HCT116 (cell line): ENCODE measurements at regions not wholly inside any gene's neighbourhood (a gene's known extent, or its start where the extent isn't known, plus 50 kb on each side); places are given as distances from the start of the nearest gene placed in this dataset.

Source experiments
- ATAC-seq: fragments of 200-7000 bp; cut with Tn5 transposase; 2 replicates; pipeline ENCODE4 v1.9.1; 2020; ENCODE audit warnings: mild to moderate bottlenecking, moderate library complexity
- BruUV-seq: library from RNA; stranded (reverse); fragments of 400-500 nt; replicated peaks from 2 replicates; lab custom pipeline; 2021; lab: Mats Ljungman, UMichigan
- CTCF ChIA-PET: fragments of 300-600 bp; sonication (Branson Sonifier 250); formaldehyde crosslinking; loops from one replicate; lab custom pipeline; 2021; ENCODE audit warnings: antibody characterized with exemption; lab: Charles Lee
- POLR2A ChIA-PET: fragments of 300-600, 350-600 bp; sonication (Branson Sonifier 250); formaldehyde crosslinking; loops from one replicate; lab custom pipeline; 2021; ENCODE audit warnings: antibody characterized with exemption; lab: Charles Lee
- RAD21 ChIA-PET, 2 experiments: fragments of 300-600 bp; sonication (Branson Sonifier 250); formaldehyde crosslinking; loops; one replicate each; lab custom pipeline; 2023; ENCODE audit warnings: low total read pairs in 2 of 2; ENCODE audit not compliant: uncharacterized antibody in 2 of 2, unreplicated experiment in 2 of 2, low non-redundant PET in 1 of 2; lab: Charles Lee
- DNase-seq: peaks from one replicate; pipeline ENCODE4 v3.0.0-alpha.2; 2010; ENCODE audit warnings: low read depth, low spot score
- H2AFZ ChIP-seq: fragments of 200-600 bp; shearing (Covaris generic), sonication (generic); 2 replicates; pipeline ENCODE4 v1.6.1; 2017; ENCODE audit warnings: low read depth, mixed run types, mixed read lengths, antibody characterized with exemption, low read length; ENCODE audit not compliant: poor library complexity, severe bottlenecking
- H3K27ac ChIP-seq: 2 replicates; pipeline ENCODE4 v1.5.1; 2012; ENCODE audit warnings: low read depth, low read length
- H3K27me3 ChIP-seq: fragments of 200-600 bp; sonication (generic); 2 replicates; pipeline ENCODE4 v1.6.1; 2016; ENCODE audit warnings: mixed run types, low read length, mixed read lengths; ENCODE audit not compliant: insufficient read depth
- H3K36me3 ChIP-seq, 2 experiments: fragments of 200-500 bp in 1 of 2; fragments of 200-600 bp in 1 of 2; sonication (Bioruptor generic) in 1 of 2; sonication (generic) in 1 of 2; 2 replicates each; pipeline versions ENCODE4 v1.5.1 to v1.6.1; 2014 to 2016; ENCODE audit warnings: low read length in 2 of 2, inconsistent platforms in 1 of 2, mixed read lengths in 1 of 2, mixed run types in 1 of 2; ENCODE audit not compliant: insufficient read depth in 2 of 2, control insufficient read depth in 1 of 2
- H3K4me1 ChIP-seq, 2 experiments: fragments of 200-600 bp in 1 of 2; sonication (generic) in 1 of 2; 2 replicates each; pipeline versions ENCODE4 v1.5.1 to v1.6.1; 2012 to 2017; ENCODE audit warnings: low read length in 2 of 2, inconsistent platforms in 1 of 2, mild to moderate bottlenecking in 1 of 2, mixed read lengths in 1 of 2, mixed run types in 1 of 2, moderate library complexity in 1 of 2; ENCODE audit not compliant: insufficient read depth in 2 of 2, control insufficient read depth in 1 of 2
- H3K4me2 ChIP-seq: fragments of 200-600 bp; sonication (generic); 2 replicates; pipeline ENCODE4 v1.6.1; 2017; ENCODE audit warnings: mixed run types, low read length, mixed read lengths
- H3K4me3 ChIP-seq, 2 experiments: fragments of 200-600 bp in 1 of 2; sonication (generic) in 1 of 2; replicated peaks in 1 of 2; 2 replicates each; pipeline ENCODE4 v1.5.1; 2011 to 2016; ENCODE audit warnings: low read length in 2 of 2, control low read depth in 1 of 2, low read depth in 1 of 2, mild to moderate bottlenecking in 1 of 2, mixed read lengths in 1 of 2, mixed run types in 1 of 2
- H3K79me2 ChIP-seq: fragments of 200-600 bp; sonication (generic); 2 replicates; pipeline ENCODE4 v1.6.1; 2017; ENCODE audit warnings: mild to moderate bottlenecking, mixed run types, low read length, moderate library complexity, mixed read lengths; ENCODE audit not compliant: insufficient read depth
- H3K9ac ChIP-seq: fragments of 200-600 bp; sonication (generic); 2 replicates; pipeline ENCODE4 v1.6.1; 2016; ENCODE audit warnings: low read length, mixed read lengths
- H3K9me2 ChIP-seq: fragments of 200-600 bp; sonication (generic), shearing (Covaris generic); 2 replicates; pipeline ENCODE4 v1.6.1; 2017; ENCODE audit warnings: mixed run types, mild to moderate bottlenecking, moderate library complexity; ENCODE audit not compliant: insufficient read depth
- H3K9me3 ChIP-seq, 2 experiments: fragments of 200-500 bp in 1 of 2; fragments of 200-600 bp in 1 of 2; sonication (Bioruptor generic) in 1 of 2; sonication (generic) in 1 of 2; 2 replicates each; pipeline ENCODE4 v1.6.1; 2014 to 2017; ENCODE audit warnings: low read length in 2 of 2, mixed read lengths in 2 of 2, inconsistent platforms in 1 of 2, low read depth in 1 of 2, mild to moderate bottlenecking in 1 of 2, mixed run types in 1 of 2, moderate library complexity in 1 of 2; ENCODE audit not compliant: control insufficient read depth in 1 of 2, insufficient read depth in 1 of 2
- H4K20me1 ChIP-seq: fragments of 200-600 bp; sonication (generic), shearing (Covaris generic); 2 replicates; pipeline ENCODE4 v1.6.1; 2017; ENCODE audit warnings: mixed run types, mild to moderate bottlenecking, moderate library complexity; ENCODE audit not compliant: insufficient read depth
- ATF3 ChIP-seq: IDR thresholded peaks from 2 replicates; pipeline ENCODE4 v1.6.1; 2012
- CEBPB ChIP-seq: IDR thresholded peaks from 2 replicates; pipeline ENCODE4 v1.6.1; 2012; ENCODE audit warnings: low read depth
- EGR1 ChIP-seq: IDR thresholded peaks from 2 replicates; pipeline ENCODE4 v1.6.1; 2012; ENCODE audit warnings: low read depth
- ELF1 ChIP-seq: IDR thresholded peaks from 2 replicates; pipeline ENCODE4 v1.6.1; 2012; ENCODE audit warnings: low read depth, borderline replicate concordance
- EZH2 ChIP-seq: fragments of 200-600 bp; sonication (generic); IDR thresholded peaks from 2 replicates; pipeline ENCODE4 v1.6.1; 2017; ENCODE audit warnings: antibody characterized with exemption, mixed run types
- JUND ChIP-seq: IDR thresholded peaks from 2 replicates; pipeline ENCODE4 v1.6.1; 2012
- MAX ChIP-seq: IDR thresholded peaks from 2 replicates; pipeline ENCODE4 v1.6.1; 2012
- POLR2AphosphoS5 ChIP-seq: IDR thresholded peaks from 2 replicates; pipeline ENCODE4 v1.6.1; 2011; ENCODE audit warnings: mild to moderate bottlenecking, low read depth, low read length, moderate library complexity
- RAD21 ChIP-seq: IDR thresholded peaks from 2 replicates; pipeline ENCODE4 v1.6.1; 2012; ENCODE audit warnings: low read depth, mild to moderate bottlenecking
- SIN3A ChIP-seq: IDR thresholded peaks from 2 replicates; pipeline ENCODE4 v1.6.1; 2012; ENCODE audit warnings: low read depth
- SP1 ChIP-seq: IDR thresholded peaks from 2 replicates; pipeline ENCODE4 v1.6.1; 2012; ENCODE audit warnings: low read depth
- YY1 ChIP-seq: IDR thresholded peaks from 2 replicates; pipeline ENCODE4 v1.6.1; 2011; ENCODE audit warnings: low read length, low read depth, moderate library complexity, mild to moderate bottlenecking; ENCODE audit not compliant: insufficient replicate concordance; ENCODE audit errors: extremely low read depth
- intact Hi-C: fragments of 100-400 bp; cut with micrococcal nuclease; formaldehyde crosslinking; loops from 2 replicates; pipeline ENCODE4 v1.10.0; 2022
- TF ChIP-seq, protein P1 (sequence below): IDR thresholded peaks from 2 replicates; pipeline ENCODE4 v1.6.1; 2011; ENCODE audit warnings: mild to moderate bottlenecking, low read length, moderate library complexity; ENCODE audit not compliant: insufficient replicate concordance; ENCODE audit errors: extremely low read depth
- TF ChIP-seq, protein P2 (sequence below): IDR thresholded peaks from 2 replicates; pipeline ENCODE4 v1.6.1; 2012; ENCODE audit warnings: low read depth

- ATAC-seq, result no peak
- Histone ChIP-seq H4K20me1 (no peaks in the 10 kb centered on the region), H3K9me2 (no peaks in the 10 kb centered on the region), H3K4me2 (no peak overlapping the region), H3K27me3 (no peaks in the 10 kb centered on the region), H3K4me1 (no peaks in the 10 kb centered on the region), H3K4me3 (no peak overlapping the region), H3K36me3 (no peaks in the 10 kb centered on the region), H3K27ac (no peak overlapping the region), H3K9ac (no peak overlapping the region), H3K79me2 (no peaks in the 10 kb centered on the region), H3K9me3 (no peaks in the 10 kb centered on the region), H2AFZ (no peak overlapping the region)
- no peak for DNase-seq
- no TSS peak for BruUV-seq
- no peak for TF ChIP-seq EGR1
- TF ChIP-seq ATF3, result no peak
- no peak for TF ChIP-seq CEBPB
- no peak for TF ChIP-seq SIN3A
- TF ChIP-seq RAD21, result no peak
- TF ChIP-seq MAX, result no peak
- TF ChIP-seq, protein P1, sequence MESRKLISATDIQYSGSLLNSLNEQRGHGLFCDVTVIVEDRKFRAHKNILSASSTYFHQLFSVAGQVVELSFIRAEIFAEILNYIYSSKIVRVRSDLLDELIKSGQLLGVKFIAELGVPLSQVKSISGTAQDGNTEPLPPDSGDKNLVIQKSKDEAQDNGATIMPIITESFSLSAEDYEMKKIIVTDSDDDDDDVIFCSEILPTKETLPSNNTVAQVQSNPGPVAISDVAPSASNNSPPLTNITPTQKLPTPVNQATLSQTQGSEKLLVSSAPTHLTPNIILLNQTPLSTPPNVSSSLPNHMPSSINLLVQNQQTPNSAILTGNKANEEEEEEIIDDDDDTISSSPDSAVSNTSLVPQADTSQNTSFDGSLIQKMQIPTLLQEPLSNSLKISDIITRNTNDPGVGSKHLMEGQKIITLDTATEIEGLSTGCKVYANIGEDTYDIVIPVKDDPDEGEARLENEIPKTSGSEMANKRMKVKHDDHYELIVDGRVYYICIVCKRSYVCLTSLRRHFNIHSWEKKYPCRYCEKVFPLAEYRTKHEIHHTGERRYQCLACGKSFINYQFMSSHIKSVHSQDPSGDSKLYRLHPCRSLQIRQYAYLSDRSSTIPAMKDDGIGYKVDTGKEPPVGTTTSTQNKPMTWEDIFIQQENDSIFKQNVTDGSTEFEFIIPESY, result no peak
- TF ChIP-seq SP1, result no peak
- TF ChIP-seq POLR2AphosphoS5, result no peak
- TF ChIP-seq EZH2, result no peak
- no peak for TF ChIP-seq JUND
- no peak for TF ChIP-seq YY1
- TF ChIP-seq, protein P2, sequence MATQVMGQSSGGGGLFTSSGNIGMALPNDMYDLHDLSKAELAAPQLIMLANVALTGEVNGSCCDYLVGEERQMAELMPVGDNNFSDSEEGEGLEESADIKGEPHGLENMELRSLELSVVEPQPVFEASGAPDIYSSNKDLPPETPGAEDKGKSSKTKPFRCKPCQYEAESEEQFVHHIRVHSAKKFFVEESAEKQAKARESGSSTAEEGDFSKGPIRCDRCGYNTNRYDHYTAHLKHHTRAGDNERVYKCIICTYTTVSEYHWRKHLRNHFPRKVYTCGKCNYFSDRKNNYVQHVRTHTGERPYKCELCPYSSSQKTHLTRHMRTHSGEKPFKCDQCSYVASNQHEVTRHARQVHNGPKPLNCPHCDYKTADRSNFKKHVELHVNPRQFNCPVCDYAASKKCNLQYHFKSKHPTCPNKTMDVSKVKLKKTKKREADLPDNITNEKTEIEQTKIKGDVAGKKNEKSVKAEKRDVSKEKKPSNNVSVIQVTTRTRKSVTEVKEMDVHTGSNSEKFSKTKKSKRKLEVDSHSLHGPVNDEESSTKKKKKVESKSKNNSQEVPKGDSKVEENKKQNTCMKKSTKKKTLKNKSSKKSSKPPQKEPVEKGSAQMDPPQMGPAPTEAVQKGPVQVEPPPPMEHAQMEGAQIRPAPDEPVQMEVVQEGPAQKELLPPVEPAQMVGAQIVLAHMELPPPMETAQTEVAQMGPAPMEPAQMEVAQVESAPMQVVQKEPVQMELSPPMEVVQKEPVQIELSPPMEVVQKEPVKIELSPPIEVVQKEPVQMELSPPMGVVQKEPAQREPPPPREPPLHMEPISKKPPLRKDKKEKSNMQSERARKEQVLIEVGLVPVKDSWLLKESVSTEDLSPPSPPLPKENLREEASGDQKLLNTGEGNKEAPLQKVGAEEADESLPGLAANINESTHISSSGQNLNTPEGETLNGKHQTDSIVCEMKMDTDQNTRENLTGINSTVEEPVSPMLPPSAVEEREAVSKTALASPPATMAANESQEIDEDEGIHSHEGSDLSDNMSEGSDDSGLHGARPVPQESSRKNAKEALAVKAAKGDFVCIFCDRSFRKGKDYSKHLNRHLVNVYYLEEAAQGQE, result no peak
- no peak for TF ChIP-seq ELF1
- intact Hi-C loops, result no loop called here
- POLR2A ChIA-PET, result no interaction called here
- CTCF ChIA-PET, result no interaction called here
- RAD21 ChIA-PET, result no interaction called here
Observed at GRCh38 chr15:77921664-77922063, 155.8 kb downstream of the TBC1D2B start.
